Heart left ventricle (tissue), 13 donors: ENCODE measurements at regions not wholly inside any gene's neighbourhood (a gene's known extent, or its start where the extent isn't known, plus 50 kb on each side); places are given as distances from the start of the nearest gene placed in this dataset.

ENCODE experiments used
- POLR2A ChIP-seq, 2 donors: fragments of 450-650 bp; IDR thresholded peaks; one replicate each; pipeline ENCODE4 v1.6.1; 2017; ENCODE audit warnings: antibody characterized with exemption in 2 of 2, mild to moderate bottlenecking in 2 of 2, moderate library complexity in 2 of 2
- TF ChIP-seq, protein P1 (sequence below), 12 donors: fragments of 200-600 bp; sonication (generic) in 4 of 12; IDR thresholded peaks; one replicate each; pipeline versions ENCODE4 v1.5.0 to v1.8.0; 2018 to 2022; ENCODE audit warnings: antibody characterized with exemption in 12 of 12, mild to moderate bottlenecking in 5 of 12
- donor health status: ischemic (EF 13 %, LVEDD 7.1; RV severe dilation, severe dysfunction).
- donor health status: DM: no; HTN: yes; CAD: no.
- donor health status: DM: no; HTN: no; CAD: no.
- donor health status: ischemic (EF 25% LVEDD 6.9; RV normal size, moderate dysfunction).
- donor health status: ischemic (EF 25% LVEDD 5.7; RV mildly dilated, moderate dysfunction).
- donor health status: ischemic (EF 35%, LVEDD 5.7; RV mildly dilated, moderate dysfunction).
- donor health status: nonischemic (EF 11% LVEDD 7.7; RV severe dilation, severe dysfunction).
- donor health status: DM: yes; HTN: yes; CAD: no.
- donor health status: PGD.
- donor health status: ischemic (EF 29% LVEDD 5.4; RV normal size, mild dysfunction).
- donor health status: nonischemic (EF 23%, LVEDD 6.1; RV moderate dilation, normal function).

DNA sequence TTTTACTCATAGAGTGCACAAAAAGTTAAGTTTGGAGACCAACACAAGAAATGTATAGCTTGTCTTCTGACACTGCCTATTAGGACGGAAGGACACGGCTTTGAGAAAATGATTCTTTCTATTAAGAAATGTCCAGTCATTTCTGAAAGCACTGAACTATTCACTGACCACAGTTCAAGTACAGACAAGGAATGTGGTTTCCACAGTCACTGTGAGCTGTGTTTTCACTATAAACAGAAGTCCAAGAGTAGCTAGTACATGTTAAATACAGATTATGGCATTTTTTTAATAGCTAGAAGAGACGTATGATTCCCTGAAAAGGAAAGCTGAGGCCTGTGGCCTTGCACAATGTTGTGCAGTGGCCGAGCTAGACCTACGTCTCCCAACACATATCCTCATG lies 115.1 kb upstream of the GPM6A start:
- TF ChIP-seq POLR2A (IDR thresholded peaks at IDR 0.05): no peak
- TF ChIP-seq, protein P1, sequence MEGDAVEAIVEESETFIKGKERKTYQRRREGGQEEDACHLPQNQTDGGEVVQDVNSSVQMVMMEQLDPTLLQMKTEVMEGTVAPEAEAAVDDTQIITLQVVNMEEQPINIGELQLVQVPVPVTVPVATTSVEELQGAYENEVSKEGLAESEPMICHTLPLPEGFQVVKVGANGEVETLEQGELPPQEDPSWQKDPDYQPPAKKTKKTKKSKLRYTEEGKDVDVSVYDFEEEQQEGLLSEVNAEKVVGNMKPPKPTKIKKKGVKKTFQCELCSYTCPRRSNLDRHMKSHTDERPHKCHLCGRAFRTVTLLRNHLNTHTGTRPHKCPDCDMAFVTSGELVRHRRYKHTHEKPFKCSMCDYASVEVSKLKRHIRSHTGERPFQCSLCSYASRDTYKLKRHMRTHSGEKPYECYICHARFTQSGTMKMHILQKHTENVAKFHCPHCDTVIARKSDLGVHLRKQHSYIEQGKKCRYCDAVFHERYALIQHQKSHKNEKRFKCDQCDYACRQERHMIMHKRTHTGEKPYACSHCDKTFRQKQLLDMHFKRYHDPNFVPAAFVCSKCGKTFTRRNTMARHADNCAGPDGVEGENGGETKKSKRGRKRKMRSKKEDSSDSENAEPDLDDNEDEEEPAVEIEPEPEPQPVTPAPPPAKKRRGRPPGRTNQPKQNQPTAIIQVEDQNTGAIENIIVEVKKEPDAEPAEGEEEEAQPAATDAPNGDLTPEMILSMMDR (IDR thresholded peaks at IDR 0.05): no peak
